GM19239 (cell line): ENCODE measurements at regions not wholly inside any gene's neighbourhood (a gene's known extent, or its start where the extent isn't known, plus 50 kb on each side); places are given as distances from the start of the nearest gene placed in this dataset.
"Not testable (repeated sequence)": the region's sequence is repeated elsewhere in the genome, so short reads cannot be mapped to it uniquely, and the experiment has no call there.

Source experiments
- DNase-seq: peaks from one replicate; pipeline ENCODE4 v3.0.0; 2011; ENCODE audit warnings: low spot score; ENCODE audit not compliant: insufficient read length
- FAIRE-seq: peaks from 2 replicates; lab custom pipeline; 2011; peaks lifted over from hg19 to GRCh38; lab: Jason Lieb, UNC

- no peak for DNase-seq
- FAIRE-seq = no peak
These were observed 505.4 kb downstream of the KCNA4 start for GRCh38 chr11:29511394-29511793.

GRCh38 chr11:29507376-29507775 is 509.5 kb downstream of the KCNA4 start:
- FAIRE-seq (no peak), DNase-seq (no peak)

- no peak for FAIRE-seq
- no peak for DNase-seq
These were observed 521.2 kb downstream of the KCNA4 start for GRCh38 chr11:29495676-29496075.

GRCh38 chr11:29490938-29491337 is 525.9 kb downstream of the KCNA4 start:
- DNase-seq (no peak), FAIRE-seq (no peak)

GRCh38 chr11:29486301-29486700 is 530.5 kb downstream of the KCNA4 start:
- FAIRE-seq (no peak), DNase-seq (no peak)

- no peak for FAIRE-seq
- no peak for DNase-seq
These were observed 531.2 kb downstream of the KCNA4 start for GRCh38 chr11:29485641-29486040.

GRCh38 chr11:29484548-29484947 is 532.3 kb downstream of the KCNA4 start:
- FAIRE-seq = no peak

GRCh38 chr11:29483831-29484230 is 533.0 kb downstream of the KCNA4 start:
- FAIRE-seq (no peak), DNase-seq (no peak)

More at GRCh38 chr11:29484548-29484947, 532.3 kb downstream of the KCNA4 start:
- DNase-seq = no peak

- DNase-seq (no peak), FAIRE-seq (no peak)
These were observed 534.3 kb downstream of the KCNA4 start for GRCh38 chr11:29482510-29482909.

- no peak for FAIRE-seq
- no peak for DNase-seq
These were observed 535.1 kb downstream of the KCNA4 start for GRCh38 chr11:29481738-29482137.

GRCh38 chr11:29480981-29481380 is 535.8 kb downstream of the KCNA4 start:
- FAIRE-seq (no peak), DNase-seq (no peak)

- DNase-seq (no peak), FAIRE-seq (no peak)
These were observed 558.6 kb downstream of the KCNA4 start for GRCh38 chr11:29458252-29458651.

- FAIRE-seq = no peak
- no peak for DNase-seq
These were observed 564.7 kb downstream of the KCNA4 start for GRCh38 chr11:29452146-29452545.

- no peak for DNase-seq
- FAIRE-seq = no peak
These were observed 567.4 kb downstream of the KCNA4 start for GRCh38 chr11:29449281-29450074.

- FAIRE-seq (no peak), DNase-seq (no peak)
These were observed 568.5 kb downstream of the KCNA4 start for GRCh38 chr11:29448246-29448877.

- DNase-seq (no peak), FAIRE-seq (no peak)
These were observed 569.0 kb downstream of the KCNA4 start for GRCh38 chr11:29447821-29448220.

GRCh38 chr11:29446132-29446531 is 570.7 kb downstream of the KCNA4 start:
- DNase-seq (no peak), FAIRE-seq (no peak)

GRCh38 chr11:29445191-29445590 is 571.6 kb downstream of the KCNA4 start:
- not testable (repeated sequence) for FAIRE-seq, DNase-seq

GRCh38 chr11:29438815-29439214 is 578.0 kb downstream of the KCNA4 start:
- DNase-seq = no peak

GRCh38 chr11:29435421-29435820 is 581.4 kb downstream of the KCNA4 start:
- no peak for DNase-seq
- no peak for FAIRE-seq

More at GRCh38 chr11:29438815-29439214, 578.0 kb downstream of the KCNA4 start:
- FAIRE-seq = no peak

- FAIRE-seq = no peak
These were observed 584.0 kb downstream of the KCNA4 start for GRCh38 chr11:29432719-29433325.

More at GRCh38 chr11:29432719-29433325, 584.0 kb downstream of the KCNA4 start:
- no peak for DNase-seq
